GM23338 (cell line): ENCODE measurements at regions not wholly inside any gene's neighbourhood (a gene's known extent, or its start where the extent isn't known, plus 50 kb on each side); places are given as distances from the start of the nearest gene placed in this dataset.

Source experiments
- CREB1 ChIP-seq: fragments of 250-450 bp; sonication (Bioruptor Pico); IDR thresholded peaks from 2 replicates; pipeline ENCODE4 v1.5.0; 2020; ENCODE audit warnings: low read depth, mild to moderate bottlenecking, moderate library complexity
- EZH2 ChIP-seq: fragments of 200-600 bp; sonication (generic); IDR thresholded peaks from one replicate; pipeline ENCODE4 v1.8.0; 2017; ENCODE audit warnings: antibody characterized with exemption, mild to moderate bottlenecking, low read depth; ENCODE audit not compliant: unreplicated experiment
- EZH2phosphoT487 ChIP-seq: fragments of 200-600 bp; sonication (generic); IDR thresholded peaks from one replicate; pipeline ENCODE4 v1.8.1; 2018; ENCODE audit warnings: antibody characterized with exemption; ENCODE audit not compliant: unreplicated experiment
- JUNB ChIP-seq: IDR thresholded peaks from one replicate; pipeline ENCODE4 v1.6.1; 2016; ENCODE audit warnings: antibody characterized with exemption; ENCODE audit not compliant: unreplicated experiment
- NANOG ChIP-seq: IDR thresholded peaks from 2 replicates; pipeline ENCODE4 v1.6.1; 2016; ENCODE audit warnings: antibody characterized with exemption, borderline replicate concordance
- POLR2AphosphoS5 ChIP-seq: IDR thresholded peaks from 2 replicates; pipeline ENCODE4 v1.6.1; 2016; ENCODE audit warnings: antibody characterized with exemption, low read depth
- REST ChIP-seq: IDR thresholded peaks from one replicate; pipeline ENCODE4 v1.6.1; 2018; ENCODE audit warnings: antibody characterized with exemption; ENCODE audit not compliant: unreplicated experiment
- STAT1 ChIP-seq: IDR thresholded peaks from one replicate; pipeline ENCODE4 v1.6.1; 2016; ENCODE audit warnings: antibody characterized with exemption; ENCODE audit not compliant: unreplicated experiment
- ZNF114 ChIP-seq: fragments of 250-450 bp; sonication (Bioruptor Pico); IDR thresholded peaks from 2 replicates; pipeline ENCODE4 v1.5.0; 2020; ENCODE audit warnings: mild to moderate bottlenecking, moderate library complexity
- ZNF331 ChIP-seq: fragments of 250-450 bp; sonication (Bioruptor Pico); IDR thresholded peaks from 2 replicates; pipeline ENCODE4 v1.5.0; 2020; ENCODE audit warnings: low read depth, mild to moderate bottlenecking, moderate library complexity
- TF ChIP-seq, protein P1 (sequence below), 2 experiments: fragments of 200-600 bp in 1 of 2; sonication (generic) in 1 of 2; conservative IDR thresholded peaks; 2 replicates each; pipeline versions ENCODE4 v1.5.1 to v1.6.1; 2016 to 2017; ENCODE audit warnings: antibody characterized with exemption in 2 of 2, low read depth in 2 of 2, mild to moderate bottlenecking in 2 of 2, moderate library complexity in 1 of 2

DNA sequence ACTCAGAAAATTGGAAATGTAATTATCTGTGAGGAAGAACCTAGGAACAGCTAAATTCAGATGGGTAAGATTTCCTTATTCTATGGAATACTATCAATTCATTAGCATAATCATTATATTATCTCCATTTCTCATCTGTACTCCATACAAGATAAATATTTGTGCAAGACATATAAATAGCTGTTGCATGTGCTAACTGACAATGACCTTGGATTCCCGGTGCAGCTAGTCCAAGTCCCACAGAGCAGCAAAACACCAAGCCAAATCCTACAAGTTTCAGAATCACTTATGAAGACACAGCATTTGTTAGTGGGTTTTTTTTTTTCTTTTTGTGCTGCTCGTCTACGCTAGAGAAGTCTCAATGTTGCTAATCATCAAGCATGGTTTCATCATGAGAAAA lies 64.8 kb downstream of the NUDT12 start:
- TF ChIP-seq, protein P1, sequence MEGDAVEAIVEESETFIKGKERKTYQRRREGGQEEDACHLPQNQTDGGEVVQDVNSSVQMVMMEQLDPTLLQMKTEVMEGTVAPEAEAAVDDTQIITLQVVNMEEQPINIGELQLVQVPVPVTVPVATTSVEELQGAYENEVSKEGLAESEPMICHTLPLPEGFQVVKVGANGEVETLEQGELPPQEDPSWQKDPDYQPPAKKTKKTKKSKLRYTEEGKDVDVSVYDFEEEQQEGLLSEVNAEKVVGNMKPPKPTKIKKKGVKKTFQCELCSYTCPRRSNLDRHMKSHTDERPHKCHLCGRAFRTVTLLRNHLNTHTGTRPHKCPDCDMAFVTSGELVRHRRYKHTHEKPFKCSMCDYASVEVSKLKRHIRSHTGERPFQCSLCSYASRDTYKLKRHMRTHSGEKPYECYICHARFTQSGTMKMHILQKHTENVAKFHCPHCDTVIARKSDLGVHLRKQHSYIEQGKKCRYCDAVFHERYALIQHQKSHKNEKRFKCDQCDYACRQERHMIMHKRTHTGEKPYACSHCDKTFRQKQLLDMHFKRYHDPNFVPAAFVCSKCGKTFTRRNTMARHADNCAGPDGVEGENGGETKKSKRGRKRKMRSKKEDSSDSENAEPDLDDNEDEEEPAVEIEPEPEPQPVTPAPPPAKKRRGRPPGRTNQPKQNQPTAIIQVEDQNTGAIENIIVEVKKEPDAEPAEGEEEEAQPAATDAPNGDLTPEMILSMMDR (conservative IDR thresholded peaks at IDR 0.05; ENCODE audit: low read depth in 2 of 2), result no peak
- TF ChIP-seq POLR2AphosphoS5 (no peak), EZH2 (no peak), REST (no peak), CREB1 (no peak), EZH2phosphoT487 (no peak), JUNB (no peak), ZNF331 (CRISPR knock-in tag) (no peak), ZNF114 (CRISPR knock-in tag) (no peak), NANOG (no peak), STAT1 (no peak)
